ENCODE measurements at regions not wholly inside any gene's neighbourhood (a gene's known extent, or its start where the extent isn't known, plus 50 kb on each side); places are given as distances from the start of the nearest gene placed in this dataset.

GRCh38 chr7:134367956-134368749 is 51.4 kb upstream of the SLC35B4 start (continued):
- TF ChIP-seq ZHX2 (IDR thresholded peaks at IDR 0.05; ENCODE audit: low read depth), result no peak
- no peak for TF ChIP-seq ZHX2 (CRISPR knock-in tag; IDR thresholded peaks at IDR 0.05; ENCODE audit: borderline replicate concordance)
- 0 out of 2 replicates have a peak, but pooled peaks have one; percentile 44 for TF ChIP-seq EHMT2 (IDR thresholded peaks at IDR 0.05; ENCODE audit: borderline replicate concordance, low read depth, low read length)
- TF ChIP-seq ZKSCAN1 (IDR thresholded peaks at IDR 0.05; ENCODE audit: low read length), result peak; percentile 81
- no peak for TF ChIP-seq FOXA1 (IDR thresholded peaks at IDR 0.05)
- 0 out of 2 replicates have a peak, but pooled peaks have one; percentile 15 for TF ChIP-seq FOXA1 (CRISPR knock-in tag; IDR thresholded peaks at IDR 0.05)
- no peak for TF ChIP-seq CHD4 (IDR thresholded peaks at IDR 0.05; ENCODE audit: borderline replicate concordance, low read length)
- no peak for TF ChIP-seq SYNCRIP (IDR thresholded peaks at IDR 0.05; ENCODE audit: insufficient read depth, low read depth, low read length)
- TF ChIP-seq ZNF644 (CRISPR knock-in tag; IDR thresholded peaks at IDR 0.05; ENCODE audit: low read depth), result peak; percentile 55; the same call in 1 of the 2 replicates
- no peak for TF ChIP-seq MIER2 (CRISPR knock-in tag; IDR thresholded peaks at IDR 0.05)
- TF ChIP-seq HMGXB4 (CRISPR knock-in tag; IDR thresholded peaks at IDR 0.05; ENCODE audit: borderline replicate concordance in 1 of 2, low read depth in 1 of 2), result no peak
- no peak for TF ChIP-seq ZNF253 (CRISPR knock-in tag; IDR thresholded peaks at IDR 0.05; ENCODE audit: borderline replicate concordance)
- TF ChIP-seq ZNF383 (CRISPR knock-in tag; IDR thresholded peaks at IDR 0.05; ENCODE audit: borderline replicate concordance), result no peak
- TF ChIP-seq ZMYM4 (CRISPR knock-in tag; IDR thresholded peaks at IDR 0.05), result peak; percentile 5; the same call in 1 of the 2 replicates
- TF ChIP-seq FOXA3 (CRISPR knock-in tag; IDR thresholded peaks at IDR 0.05), result peak; percentile 42; the same call in 1 of the 2 replicates
- TF ChIP-seq SRF (IDR thresholded peaks at IDR 0.05; ENCODE audit: low read depth, low read length), result no peak
